Keratinocyte (primary cell): ENCODE measurements at regions not wholly inside any gene's neighbourhood (a gene's known extent, or its start where the extent isn't known, plus 50 kb on each side); places are given as distances from the start of the nearest gene placed in this dataset.

Experiments
- DNase-seq: peaks from one replicate; pipeline ENCODE4 v3.0.0-alpha.2; 2011; ENCODE audit warnings: low read depth, missing footprints, low spot score
- FAIRE-seq: peaks from 2 replicates; lab custom pipeline; 2011; peaks lifted over from hg19 to GRCh38; lab: Jason Lieb, UNC
- H2AFZ ChIP-seq: 2 replicates; pipeline ENCODE4 v1.6.0; 2012; ENCODE audit warnings: low read length, control low read depth, inconsistent platforms; ENCODE audit not compliant: control insufficient read depth
- H3K27ac ChIP-seq: 2 replicates; pipeline ENCODE4 v1.5.1; 2011; ENCODE audit warnings: low read length; ENCODE audit not compliant: control insufficient read depth, insufficient read depth
- H3K27me3 ChIP-seq: 3 replicates; pipeline ENCODE4 v1.6.0; 2011; ENCODE audit warnings: low read length; ENCODE audit not compliant: control insufficient read depth, insufficient read depth; ENCODE audit errors: extremely low read depth
- H3K36me3 ChIP-seq, 2 experiments: 2 replicates in 1 of 2; 3 replicates in 1 of 2; pipeline ENCODE4 v1.5.1; 2011; ENCODE audit warnings: low read length in 2 of 2, mild to moderate bottlenecking in 1 of 2; ENCODE audit not compliant: control insufficient read depth in 2 of 2, insufficient read depth in 2 of 2; ENCODE audit errors: extremely low read depth in 1 of 2
- H3K4me1 ChIP-seq: 3 replicates; pipeline ENCODE4 v1.5.1; 2011; ENCODE audit warnings: low read length; ENCODE audit not compliant: control insufficient read depth, insufficient read depth; ENCODE audit errors: extremely low read depth
- H3K4me2 ChIP-seq: 3 replicates; pipeline ENCODE4 v1.6.0; 2011; ENCODE audit warnings: low read depth, low read length; ENCODE audit not compliant: control insufficient read depth, insufficient read depth; ENCODE audit errors: extremely low read depth
- H3K4me3 ChIP-seq, 3 experiments: fragments of 200-600 bp in 1 of 3; sonication (generic) in 1 of 3; 2 replicates in 2 of 3; 3 replicates in 1 of 3; pipeline ENCODE4 v1.5.1; 2011 to 2016; ENCODE audit warnings: low read length in 3 of 3, mild to moderate bottlenecking in 3 of 3, control low read depth in 2 of 3, inconsistent platforms in 1 of 3, low read depth in 1 of 3, mixed read lengths in 1 of 3, mixed run types in 1 of 3, moderate library complexity in 1 of 3; ENCODE audit not compliant: control insufficient read depth in 2 of 3, insufficient read depth in 2 of 3; ENCODE audit errors: extremely low read depth in 1 of 3
- H3K79me2 ChIP-seq: 2 replicates; pipeline ENCODE4 v1.6.0; 2012; ENCODE audit warnings: low read length; ENCODE audit not compliant: control insufficient read depth, insufficient read depth
- H3K9ac ChIP-seq: 3 replicates; pipeline ENCODE4 v1.6.0; 2011; ENCODE audit warnings: low read length; ENCODE audit not compliant: control insufficient read depth, insufficient read depth; ENCODE audit errors: extremely low read depth
- H3K9me1 ChIP-seq: 3 replicates; pipeline ENCODE4 v1.6.0; 2011; ENCODE audit warnings: low read length; ENCODE audit not compliant: control insufficient read depth, insufficient read depth; ENCODE audit errors: extremely low read depth
- H3K9me3 ChIP-seq: 2 replicates; pipeline ENCODE4 v1.5.1; 2012; ENCODE audit warnings: low read depth, low read length; ENCODE audit not compliant: control insufficient read depth
- H4K20me1 ChIP-seq: 3 replicates; pipeline ENCODE4 v1.6.0; 2011; ENCODE audit warnings: low read length; ENCODE audit not compliant: control insufficient read depth, insufficient read depth; ENCODE audit errors: extremely low read depth
- CTCF ChIP-seq, 3 experiments: IDR thresholded peaks in 1 of 3; conservative IDR thresholded peaks in 1 of 3; optimal IDR thresholded peaks in 1 of 3; 2 replicates in 2 of 3; 3 replicates in 1 of 3; pipeline versions ENCODE3 to v1.5.1; 2011; ENCODE audit warnings: low read length in 3 of 3, mild to moderate bottlenecking in 3 of 3, moderate library complexity in 2 of 3, control low read depth in 1 of 3, inconsistent platforms in 1 of 3; ENCODE audit not compliant: insufficient read depth in 2 of 3; ENCODE audit errors: extremely low read depth in 1 of 3
- EZH2 ChIP-seq: IDR thresholded peaks from one replicate; pipeline ENCODE4 v1.6.1; 2012; ENCODE audit warnings: inconsistent platforms, mild to moderate bottlenecking, low read length, moderate library complexity
- dilution Hi-C: fragments of 300-500 bp; cut with MboI; formaldehyde crosslinking; loops from one replicate; pipeline ENCODE4 v1.7.0; 2020; ENCODE audit warnings: low sequenced_read_pairs; ENCODE audit not compliant: extremely low pct_ligation_motif_present

GRCh38 chr15:93235926-93236780 is 147.1 kb upstream of the RGMA start:
- DNase-seq = no peak
- no peak for FAIRE-seq
- Histone ChIP-seq H3K4me1 (no peaks in the 10 kb centered on the region), H3K9me1 (no peaks in the 10 kb centered on the region), H3K79me2 (no peaks in the 10 kb centered on the region), H2AFZ (no peak overlapping the region), H3K27me3 (no peaks in the 10 kb centered on the region), H3K27ac (no peak overlapping the region), H4K20me1 (no peaks in the 10 kb centered on the region), H3K9ac (no peak overlapping the region), H3K4me3 (no peak overlapping the region), H3K9me3 (no peaks in the 10 kb centered on the region), H3K36me3 (no peaks in the 10 kb centered on the region), H3K4me2 (no peak overlapping the region)
- TF ChIP-seq CTCF (optimal IDR thresholded peaks at IDR 0.05 in 1 of 3, IDR thresholded peaks at IDR 0.05 in 1 of 3, conservative IDR thresholded peaks at IDR 0.05 in 1 of 3; ENCODE audit: extremely low read depth in 1 of 3, insufficient read depth in 2 of 3, low read length in 3 of 3) (no peak), EZH2 (no peak)
- dilution Hi-C loops = no loop called here

- Histone ChIP-seq H3K4me2 (no peak overlapping the region), H3K27me3 (no peaks in the 10 kb centered on the region)
These were observed 146.3 kb upstream of the RGMA start for GRCh38 chr15:93235269-93235668.

More at GRCh38 chr15:93235269-93235668, 146.3 kb upstream of the RGMA start:
- H3K27ac ChIP-seq = no peak overlapping the region
- no peak for DNase-seq
- no peaks in the 10 kb centered on the region for H4K20me1 ChIP-seq
- H3K9me3 ChIP-seq = no peaks in the 10 kb centered on the region
- no peak for TF ChIP-seq CTCF (optimal IDR thresholded peaks at IDR 0.05 in 1 of 3, IDR thresholded peaks at IDR 0.05 in 1 of 3, conservative IDR thresholded peaks at IDR 0.05 in 1 of 3; ENCODE audit: extremely low read depth in 1 of 3, insufficient read depth in 2 of 3, low read length in 3 of 3)
- no peak for TF ChIP-seq EZH2
- dilution Hi-C loops = no loop called here
- H3K9ac ChIP-seq = no peak overlapping the region
- no peak overlapping the region for H2AFZ ChIP-seq
- no peaks in the 10 kb centered on the region for H3K79me2 ChIP-seq
- H3K36me3 ChIP-seq = no peaks in the 10 kb centered on the region
- FAIRE-seq = no peak
- H3K4me1 ChIP-seq = no peaks in the 10 kb centered on the region
- no peaks in the 10 kb centered on the region for H3K9me1 ChIP-seq
- no peak overlapping the region for H3K4me3 ChIP-seq
